A549 (cell line): ENCODE measurements at regions not wholly inside any gene's neighbourhood (a gene's known extent, or its start where the extent isn't known, plus 50 kb on each side); places are given as distances from the start of the nearest gene placed in this dataset.

ENCODE experiments used
- ATAC-seq, 2 experiments: fragments of 200-7000 bp in 1 of 2; fragments of >200 bp in 1 of 2; cut with Nextera tagmentation in 1 of 2; cut with Tn5 transposase in 1 of 2; 3 replicates each; pipeline versions ENCODE4 v1.8.0 to v1.9.1; 2018 to 2020; ENCODE audit warnings: mild to moderate bottlenecking in 1 of 2, moderate library complexity in 1 of 2
- CTCF ChIA-PET: fragments of 300-600 bp; sonication (Branson Sonifier 250); formaldehyde crosslinking; extraction: SDS; loops from one replicate; lab custom pipeline; 2021; ENCODE audit warnings: antibody characterized with exemption, inconsistent platforms; lab: Yijun Ruan, JAX
- POLR2A ChIA-PET: fragments of 350-600 bp; formaldehyde crosslinking; extraction: SDS; loops from one replicate; lab custom pipeline; 2021; ENCODE audit warnings: antibody characterized with exemption, inconsistent platforms; lab: Yijun Ruan, JAX
- DNase-seq, 2 experiments: peaks; one replicate each; pipeline versions ENCODE4 v3.0.0 to v3.0.0-alpha.2; 2011 to 2016; ENCODE audit warnings: low read depth in 1 of 2, low spot score in 1 of 2
- FAIRE-seq: peaks from 2 replicates; lab custom pipeline; 2011; peaks lifted over from hg19 to GRCh38; lab: Jason Lieb, UNC
- H3K27ac ChIP-seq, 2 experiments: fragments of >200 bp; sonication (Bioruptor Twin); formaldehyde crosslinking; 3 replicates each; pipeline ENCODE4 v1.5.1; 2016 to 2017
- H3K4me1 ChIP-seq: fragments of >200 bp; sonication (Bioruptor Twin); formaldehyde crosslinking; 3 replicates; pipeline ENCODE4 v1.6.1; 2016
- H3K4me2 ChIP-seq: fragments of >200 bp; sonication (Bioruptor Twin); formaldehyde crosslinking; 3 replicates; pipeline ENCODE4 v1.6.1; 2016
- H3K4me3 ChIP-seq: fragments of >200 bp; sonication (Bioruptor Twin); formaldehyde crosslinking; 3 replicates; pipeline ENCODE4 v1.5.1; 2016
- H3K9me3 ChIP-seq: fragments of >200 bp; sonication (Bioruptor Twin); formaldehyde crosslinking; 3 replicates; pipeline ENCODE4 v1.6.1; 2016
- CBX8 ChIP-seq: fragments of 200-600 bp; sonication (generic); IDR thresholded peaks from 2 replicates; pipeline ENCODE4 v1.6.1; 2016
- CHD4 ChIP-seq: fragments of 200-600 bp; sonication (generic); IDR thresholded peaks from 2 replicates; pipeline ENCODE4 v1.6.1; 2016; ENCODE audit warnings: antibody characterized with exemption, mild to moderate bottlenecking, borderline replicate concordance
- CTCF ChIP-seq: fragments of >200 bp; sonication (Bioruptor Twin); formaldehyde crosslinking; IDR thresholded peaks from 3 replicates; pipeline ENCODE4 v1.5.1; 2016
- EHMT2 ChIP-seq: fragments of 200-600 bp; sonication (generic); IDR thresholded peaks from 2 replicates; pipeline ENCODE4 v1.6.1; 2016; ENCODE audit warnings: antibody characterized with exemption, low read depth, mild to moderate bottlenecking, moderate library complexity
- HEYL ChIP-seq: fragments of 250-450 bp; sonication (Bioruptor Pico); IDR thresholded peaks from 2 replicates; pipeline ENCODE4 v1.8.0; 2021; ENCODE audit warnings: mild to moderate bottlenecking, moderate library complexity
- HMGXB4 ChIP-seq: fragments of 250-450 bp; sonication (Bioruptor Pico); IDR thresholded peaks from 2 replicates; pipeline ENCODE4 v1.5.0; 2021; ENCODE audit warnings: mild to moderate bottlenecking, moderate library complexity, borderline replicate concordance
- HOXB13 ChIP-seq: fragments of 250-450 bp; sonication (Bioruptor Pico); IDR thresholded peaks from 2 replicates; pipeline ENCODE4 v1.5.0; 2020; ENCODE audit warnings: low read depth, mild to moderate bottlenecking, moderate library complexity
- JUN ChIP-seq, 2 experiments: fragments of >200 bp; sonication (Bioruptor Twin); formaldehyde crosslinking; IDR thresholded peaks; 2 replicates in 1 of 2; 3 replicates in 1 of 2; pipeline ENCODE4 v1.6.1; 2016 to 2017
- KDM1A ChIP-seq: fragments of 200-600 bp; sonication (generic); IDR thresholded peaks from 2 replicates; pipeline ENCODE4 v1.6.1; 2016; ENCODE audit warnings: low read depth, mild to moderate bottlenecking
- MAX ChIP-seq: IDR thresholded peaks from 2 replicates; pipeline ENCODE4 v1.6.1; 2012
- NPAS2 ChIP-seq: fragments of 250-450 bp; sonication (Bioruptor Pico); IDR thresholded peaks from 2 replicates; pipeline ENCODE4 v1.8.0; 2022; ENCODE audit warnings: mild to moderate bottlenecking, moderate library complexity, borderline replicate concordance
- POLR2AphosphoS2 ChIP-seq: conservative IDR thresholded peaks from 2 replicates; pipeline ENCODE4 v1.6.1; 2012; ENCODE audit warnings: low read length, improper control_type of control experiment, inconsistent platforms
- RAD21 ChIP-seq, 2 experiments: fragments of >200 bp in 1 of 2; sonication (Bioruptor Twin) in 1 of 2; formaldehyde crosslinking in 1 of 2; IDR thresholded peaks in 1 of 2; conservative IDR thresholded peaks in 1 of 2; 2 replicates in 1 of 2; 3 replicates in 1 of 2; pipeline ENCODE4 v1.6.1; 2012 to 2018; ENCODE audit warnings: inconsistent platforms in 1 of 2
- RCOR1 ChIP-seq: fragments of 150-350 bp; IDR thresholded peaks from 2 replicates; pipeline ENCODE4 v1.6.1; 2014; ENCODE audit warnings: antibody characterized with exemption, low read length, low read depth
- REST ChIP-seq: fragments of 200-600 bp; sonication (generic); IDR thresholded peaks from 2 replicates; pipeline ENCODE4 v1.6.1; 2016; ENCODE audit warnings: antibody characterized with exemption, mild to moderate bottlenecking, moderate library complexity
- RFX5 ChIP-seq: fragments of 450-650 bp; IDR thresholded peaks from 2 replicates; pipeline ENCODE4 v1.7.1; 2014; ENCODE audit warnings: antibody characterized with exemption, mild to moderate bottlenecking, moderate library complexity
- TP53 ChIP-seq: fragments of 250-450 bp; sonication (Bioruptor Pico); IDR thresholded peaks from 2 replicates; pipeline ENCODE4 v1.5.0; 2021; ENCODE audit warnings: mild to moderate bottlenecking, moderate library complexity
- USF2 ChIP-seq: fragments of 450-650 bp; IDR thresholded peaks from 2 replicates; pipeline ENCODE4 v1.6.1; 2014; ENCODE audit warnings: antibody characterized with exemption
- ZNF302 ChIP-seq: fragments of 250-450 bp; sonication (Bioruptor Pico); IDR thresholded peaks from 2 replicates; pipeline ENCODE4 v1.9.0; 2021; ENCODE audit warnings: inconsistent platforms, mild to moderate bottlenecking, moderate library complexity
- WGBS: methylation state at CpG from one replicate; pipeline ENCODE4 v1.1.6; 2017; ENCODE audit errors: missing lambda C conversion rate; 5-methylcytosine and 5-hydroxymethylcytosine counted together

GRCh38 chr2:147068071-147068470 lies 776.8 kb upstream of the ACVR2A start:
- no peak for DNase-seq
- TF ChIP-seq ZNF302 (CRISPR knock-in tag) = no peak
- TF ChIP-seq CHD4 = no peak
- TF ChIP-seq TP53 = no peak
- no peak for TF ChIP-seq POLR2AphosphoS2
- no peak overlapping the region for H3K4me3 ChIP-seq
- no peaks in the 10 kb centered on the region for H3K9me3 ChIP-seq
- no peaks in the 10 kb centered on the region for H3K4me1 ChIP-seq
- H3K27ac ChIP-seq = no peak overlapping the region
- WGBS = 0% methylated on average over 2 of the region's 2 CpGs
- POLR2A ChIA-PET = no interaction called here
- ATAC-seq = no peak
- H3K4me2 ChIP-seq = no peak overlapping the region
- FAIRE-seq = no peak
- CTCF ChIA-PET = no interaction called here

GRCh38 chr2:147067136-147067535 lies 777.7 kb upstream of the ACVR2A start:
- no peak for FAIRE-seq

More at GRCh38 chr2:147067136-147067535, 777.7 kb upstream of the ACVR2A start:
- no peaks in the 10 kb centered on the region for H3K4me1 ChIP-seq
- no peak overlapping the region for H3K4me3 ChIP-seq
- no peak overlapping the region for H3K4me2 ChIP-seq
- H3K9me3 ChIP-seq = no peaks in the 10 kb centered on the region
- no peak overlapping the region for H3K27ac ChIP-seq
- CTCF ChIA-PET = interaction anchor here (0.6 kb wide), 2 partner anchors 23 to 1227 kb away, joined by 3 to 4 read pairs; no protein-coding TSS in a partner anchor
- DNase-seq = no peak
- no peak for ATAC-seq
- WGBS = 0% methylated on average over 1 of the region's 1 CpG
- no peak for TF ChIP-seq REST
- TF ChIP-seq CBX8 = no peak
- no peak for TF ChIP-seq RCOR1
- TF ChIP-seq JUN (IDR thresholded peaks at IDR 0.05) = no peak
- TF ChIP-seq RFX5 = no peak
- no peak for TF ChIP-seq EHMT2
- no peak for TF ChIP-seq MAX
- TF ChIP-seq KDM1A = no peak
- TF ChIP-seq HOXB13 (CRISPR knock-in tag) = no peak
- no peak for TF ChIP-seq CTCF
- TF ChIP-seq HEYL (CRISPR knock-in tag) = no peak
- TF ChIP-seq HMGXB4 (CRISPR knock-in tag) = no peak
- no peak for TF ChIP-seq RAD21 (conservative IDR thresholded peaks at IDR 0.05 in 1 of 2, IDR thresholded peaks at IDR 0.05 in 1 of 2)
- TF ChIP-seq USF2 = no peak
- TF ChIP-seq NPAS2 (CRISPR knock-in tag) = no peak
- TF ChIP-seq, all 56 proteins: peak for 0
- POLR2A ChIA-PET = no interaction called here
